H1 (cell line): ENCODE measurements at regions not wholly inside any gene's neighbourhood (a gene's known extent, or its start where the extent isn't known, plus 50 kb on each side); places are given as distances from the start of the nearest gene placed in this dataset.

Source experiments
- CTCF ChIA-PET: fragments of 300-600 bp; sonication (Branson Sonifier 250); formaldehyde crosslinking; loops from one replicate; lab custom pipeline; 2021; ENCODE audit not compliant: partially characterized antibody; lab: Charles Lee
- POLR2A ChIA-PET: fragments of 300-600 bp; sonication (Branson Sonifier 250); formaldehyde crosslinking; loops from one replicate; lab custom pipeline; 2021; ENCODE audit warnings: inconsistent platforms; ENCODE audit not compliant: partially characterized antibody; lab: Charles Lee
- DNase-seq, 2 experiments: peaks; one replicate each; pipeline versions ENCODE4 v3.0.0 to v3.0.0-alpha.2; 2010 to 2022; ENCODE audit warnings: low spot score in 2 of 2, low read depth in 1 of 2, mixed read lengths in 1 of 2
- FAIRE-seq: peaks from 2 replicates; lab custom pipeline; 2011; peaks lifted over from hg19 to GRCh38; lab: Jason Lieb, UNC
- H2AFZ ChIP-seq: 2 replicates; pipeline ENCODE4 v1.8.1; 2012; ENCODE audit warnings: low read length, inconsistent platforms
- H2AK5ac ChIP-seq: 2 replicates; pipeline ENCODE4 v1.6.1; 2013; ENCODE audit warnings: low read depth, low read length
- H2BK120ac ChIP-seq: replicated peaks from 2 replicates; pipeline ENCODE3; 2013; ENCODE audit warnings: low read depth, low read length, inconsistent platforms
- H2BK12ac ChIP-seq: 2 replicates; pipeline ENCODE4 v1.6.1; 2013; ENCODE audit warnings: low read depth, low read length
- H2BK15ac ChIP-seq: 2 replicates; pipeline ENCODE4 v1.6.1; 2013; ENCODE audit warnings: low read length
- H2BK20ac ChIP-seq: 2 replicates; pipeline ENCODE4 v1.6.1; 2013; ENCODE audit warnings: low read length
- H2BK5ac ChIP-seq: 2 replicates; pipeline ENCODE4 v1.6.1; 2013; ENCODE audit warnings: low read depth, low read length
- H3K14ac ChIP-seq: 2 replicates; pipeline ENCODE4 v1.6.1; 2013; ENCODE audit warnings: inconsistent platforms; ENCODE audit not compliant: insufficient read length
- H3K18ac ChIP-seq: 2 replicates; pipeline ENCODE4 v1.6.1; 2013; ENCODE audit warnings: low read length; ENCODE audit errors: extremely low read depth
- H3K23ac ChIP-seq: 2 replicates; pipeline ENCODE4 v1.6.1; 2013; ENCODE audit warnings: inconsistent platforms; ENCODE audit not compliant: insufficient read length
- H3K23me2 ChIP-seq: 2 replicates; pipeline ENCODE4 v1.6.1; 2013; ENCODE audit warnings: low read depth, low read length
- H3K27ac ChIP-seq: 2 replicates; pipeline ENCODE4 v1.6.1; 2011; ENCODE audit warnings: low read depth, low read length, inconsistent platforms
- H3K27me3 ChIP-seq, 4 experiments: replicated peaks in 1 of 4; 1 replicate in 1 of 4; 2 replicates in 3 of 4; pipeline versions ENCODE4 v1.6.1 to v1.8.1; 2011 to 2013; ENCODE audit warnings: low read length in 3 of 4, mild to moderate bottlenecking in 3 of 4, inconsistent platforms in 2 of 4, mixed read lengths in 2 of 4, moderate library complexity in 1 of 4; ENCODE audit not compliant: control insufficient read depth in 3 of 4, insufficient read depth in 3 of 4; ENCODE audit errors: extremely low read depth in 1 of 4
- H3K36me3 ChIP-seq, 4 experiments: 2 replicates each; pipeline versions ENCODE4 v1.6.1 to v1.8.1; 2011 to 2013; ENCODE audit warnings: mild to moderate bottlenecking in 4 of 4, low read length in 3 of 4, moderate library complexity in 2 of 4, control low read depth in 1 of 4, inconsistent platforms in 1 of 4; ENCODE audit not compliant: insufficient read depth in 4 of 4, control insufficient read depth in 2 of 4
- H3K4ac ChIP-seq: replicated peaks from 2 replicates; pipeline ENCODE3; 2013; ENCODE audit warnings: low read length, low read depth, mixed read lengths, inconsistent platforms; ENCODE audit not compliant: insufficient read length
- H3K4me1 ChIP-seq, 4 experiments: replicated peaks in 1 of 4; 1 replicate in 1 of 4; 2 replicates in 3 of 4; pipeline versions ENCODE4 v1.6.1 to v1.8.1; 2011 to 2013; ENCODE audit warnings: low read length in 3 of 4, inconsistent platforms in 2 of 4, mixed read lengths in 1 of 4; ENCODE audit not compliant: insufficient read depth in 4 of 4, control insufficient read depth in 3 of 4
- H3K4me2 ChIP-seq, 2 experiments: 2 replicates each; pipeline versions ENCODE4 v1.6.1 to v1.8.1; 2011 to 2013; ENCODE audit warnings: low read depth in 2 of 2, low read length in 2 of 2, control low read depth in 1 of 2, inconsistent platforms in 1 of 2, mild to moderate bottlenecking in 1 of 2; ENCODE audit not compliant: insufficient read depth in 1 of 2
- H3K4me3 ChIP-seq, 4 experiments: fragments of 200-600, 300-600 bp in 1 of 4; sonication (generic), shearing (Covaris generic), sonication (Bioruptor Twin) in 1 of 4; 2 replicates each; pipeline versions ENCODE4 v1.5.1 to v1.8.1; 2011 to 2016; ENCODE audit warnings: low read length in 4 of 4, low read depth in 3 of 4, control low read depth in 2 of 4, inconsistent platforms in 2 of 4, mild to moderate bottlenecking in 2 of 4, mixed read lengths in 1 of 4, moderate library complexity in 1 of 4; ENCODE audit not compliant: insufficient read depth in 2 of 4; ENCODE audit errors: extremely low read depth in 1 of 4
- H3K56ac ChIP-seq: replicated peaks from 2 replicates; pipeline ENCODE3; 2013; ENCODE audit warnings: low read depth, mild to moderate bottlenecking, mixed read lengths, low read length, inconsistent platforms; ENCODE audit not compliant: insufficient read length
- H3K79me1 ChIP-seq: 2 replicates; pipeline ENCODE4 v1.6.1; 2013; ENCODE audit warnings: low read depth, low read length, control low read depth
- H3K79me2 ChIP-seq, 2 experiments: 2 replicates each; pipeline versions ENCODE4 v1.6.1 to v1.8.1; 2012 to 2013; ENCODE audit warnings: low read length in 2 of 2, mild to moderate bottlenecking in 2 of 2, inconsistent platforms in 1 of 2; ENCODE audit not compliant: insufficient read depth in 2 of 2, control insufficient read depth in 1 of 2
- H3K9ac ChIP-seq, 4 experiments: replicated peaks in 1 of 4; 1 replicate in 1 of 4; 2 replicates in 3 of 4; pipeline versions ENCODE4 v1.6.1 to v1.8.1; 2011 to 2013; ENCODE audit warnings: low read depth in 3 of 4, low read length in 3 of 4, control low read depth in 2 of 4, mild to moderate bottlenecking in 2 of 4, moderate library complexity in 2 of 4, inconsistent platforms in 1 of 4; ENCODE audit errors: extremely low read depth in 1 of 4
- H3K9me3 ChIP-seq, 2 experiments: 2 replicates each; pipeline versions ENCODE4 v1.6.1 to v1.8.1; 2012 to 2013; ENCODE audit warnings: mild to moderate bottlenecking in 2 of 2, moderate library complexity in 2 of 2, control low read depth in 1 of 2, inconsistent platforms in 1 of 2, low read depth in 1 of 2, low read length in 1 of 2, mixed read lengths in 1 of 2; ENCODE audit not compliant: insufficient read depth in 2 of 2
- H4K20me1 ChIP-seq, 2 experiments: replicated peaks in 1 of 2; 2 replicates each; pipeline versions ENCODE3 to v1.8.1; 2011 to 2013; ENCODE audit warnings: inconsistent platforms in 2 of 2, low read length in 2 of 2, mild to moderate bottlenecking in 1 of 2; ENCODE audit not compliant: insufficient read depth in 2 of 2, control insufficient read depth in 1 of 2
- H4K5ac ChIP-seq: 2 replicates; pipeline ENCODE4 v1.6.1; 2013; ENCODE audit warnings: low read length, low read depth, mixed read lengths, inconsistent platforms; ENCODE audit not compliant: insufficient read length
- H4K8ac ChIP-seq: 2 replicates; pipeline ENCODE4 v1.8.0; 2013; ENCODE audit warnings: mild to moderate bottlenecking, moderate library complexity, low read length, inconsistent platforms; ENCODE audit not compliant: insufficient read depth; ENCODE audit errors: extremely low read depth
- H4K91ac ChIP-seq: replicated peaks from 2 replicates; pipeline ENCODE3; 2013; ENCODE audit warnings: low read length, mixed read lengths, inconsistent platforms; ENCODE audit not compliant: insufficient read length
- ASH2L ChIP-seq: fragments of 200-600, 300-600 bp; sonication (generic); IDR thresholded peaks from one replicate; pipeline ENCODE4 v1.7.1; 2017; ENCODE audit warnings: low read length
- BCL11A ChIP-seq, 2 experiments: IDR thresholded peaks; one replicate each; pipeline ENCODE4 v1.6.1; 2011; ENCODE audit warnings: low read depth in 2 of 2, low read length in 2 of 2, mild to moderate bottlenecking in 2 of 2
- CBX5 ChIP-seq: fragments of 300-800, 300-1000 bp; sonication (generic); IDR thresholded peaks from 2 replicates; pipeline ENCODE4 v1.7.1; 2016; ENCODE audit warnings: antibody characterized with exemption, low read length, low read depth
- CHD1 ChIP-seq: IDR thresholded peaks from 2 replicates; pipeline ENCODE4 v1.6.1; 2012; ENCODE audit warnings: low read depth, low read length, improper control_type of control experiment
- EGR1 ChIP-seq: IDR thresholded peaks from 2 replicates; pipeline ENCODE4 v1.6.1; 2011; ENCODE audit warnings: low read depth, low read length, borderline replicate concordance
- FOSL1 ChIP-seq: IDR thresholded peaks from 2 replicates; pipeline ENCODE4 v1.6.1; 2011; ENCODE audit warnings: mild to moderate bottlenecking, low read depth, low read length, moderate library complexity; ENCODE audit not compliant: insufficient read depth
- HDAC6 ChIP-seq: IDR thresholded peaks from one replicate; pipeline ENCODE4 v1.7.1; 2012; ENCODE audit warnings: low read depth, mild to moderate bottlenecking, inconsistent platforms, low read length, moderate library complexity
- MAFK ChIP-seq: IDR thresholded peaks from 2 replicates; pipeline ENCODE4 v1.6.1; 2012; ENCODE audit warnings: low read depth, mild to moderate bottlenecking, improper control_type of control experiment, low read length
- MAX ChIP-seq: IDR thresholded peaks from 2 replicates; pipeline ENCODE4 v1.6.1; 2012; ENCODE audit warnings: inconsistent platforms
- NANOG ChIP-seq: IDR thresholded peaks from 2 replicates; pipeline ENCODE4 v1.6.1; 2011; ENCODE audit warnings: low read length, low read depth, mild to moderate bottlenecking, inconsistent platforms; ENCODE audit not compliant: insufficient read depth, poor library complexity, severe bottlenecking
- RBBP5 ChIP-seq: IDR thresholded peaks from 2 replicates; pipeline ENCODE4 v1.7.1; 2012; ENCODE audit warnings: low read depth, mild to moderate bottlenecking, inconsistent platforms, low read length, moderate library complexity, borderline replicate concordance
- RFX5 ChIP-seq: IDR thresholded peaks from 2 replicates; pipeline ENCODE4 v1.6.1; 2011; ENCODE audit warnings: low read depth, low read length, improper control_type of control experiment, borderline replicate concordance
- RXRA ChIP-seq: IDR thresholded peaks from 2 replicates; pipeline ENCODE4 v1.6.1; 2011; ENCODE audit warnings: low read depth, mild to moderate bottlenecking, low read length, moderate library complexity; ENCODE audit not compliant: insufficient read depth
- SIN3A ChIP-seq, 2 experiments: IDR thresholded peaks in 1 of 2; conservative IDR thresholded peaks in 1 of 2; 2 replicates each; pipeline ENCODE4 v1.6.1; 2011 to 2012; ENCODE audit warnings: low read length in 2 of 2, improper control_type of control experiment in 1 of 2, low read depth in 1 of 2, mild to moderate bottlenecking in 1 of 2
- TAF7 ChIP-seq: optimal IDR thresholded peaks from 2 replicates; pipeline ENCODE3; 2011; ENCODE audit warnings: low read depth, mild to moderate bottlenecking, inconsistent platforms, low read length, moderate library complexity, borderline replicate concordance
- whole genome bisulfite sequencing, 2 experiments: shearing (Covaris generic) in 1 of 2; methylation state at CpG; one replicate each; pipeline versions ENCODE4 v1.1.6 to v1.1.7; 2013 to 2015; ENCODE audit warnings: low lambda C conversion rate in 2 of 2, mixed read lengths in 2 of 2, inconsistent platforms in 1 of 2, low coverage in 1 of 2, missing lambda C conversion rate in 1 of 2; ENCODE audit not compliant: insufficient replicate concordance in 2 of 2, insufficient coverage in 1 of 2, insufficient read length in 1 of 2; ENCODE audit errors: extremely low coverage in 1 of 2, missing lambda C conversion rate in 1 of 2; 5-methylcytosine and 5-hydroxymethylcytosine counted together

- no peak for FAIRE-seq
- TF ChIP-seq FOSL1: no peak
- TF ChIP-seq MAX: no peak
- TF ChIP-seq TAF7: no peak
- TF ChIP-seq RXRA: no peak
- no peak for TF ChIP-seq ASH2L
- no peak for TF ChIP-seq CBX5
- no peak for TF ChIP-seq MAFK
- TF ChIP-seq CHD1: no peak
- no peak for TF ChIP-seq NANOG
- no peak for TF ChIP-seq RBBP5
- TF ChIP-seq EGR1: no peak
- no peak for TF ChIP-seq BCL11A (IDR thresholded peaks at IDR 0.05; ENCODE audit: low read depth in 2 of 2, low read length in 2 of 2)
- TF ChIP-seq SIN3A (conservative IDR thresholded peaks at IDR 0.05 in 1 of 2, IDR thresholded peaks at IDR 0.05 in 1 of 2; ENCODE audit: low read depth in 1 of 2, low read length in 2 of 2): no peak
- no peak for TF ChIP-seq HDAC6
- no peak for TF ChIP-seq RFX5
Measured at GRCh38 chr2:150280231-150280630, 207.2 kb downstream of the RND3 start.

More at GRCh38 chr2:150280231-150280630, 207.2 kb downstream of the RND3 start:
- WGBS, 2 experiments: 71% methylated on average over 1 of the region's 1 CpG; no CpG with 5 or more reads in 1 of the 2 experiments
- no peak overlapping the region for H3K9ac ChIP-seq
- H2BK5ac ChIP-seq: no peak overlapping the region
- H3K14ac ChIP-seq: no peak overlapping the region
- no peak overlapping the region for H4K91ac ChIP-seq
- DNase-seq: no peak
- POLR2A ChIA-PET: no interaction called here
- no peak overlapping the region for H2BK15ac ChIP-seq
- no peak overlapping the region for H3K4me3 ChIP-seq
- no peaks in the 10 kb centered on the region for H3K79me1 ChIP-seq
- no peak overlapping the region for H2AFZ ChIP-seq
- no peaks in the 10 kb centered on the region for H3K23me2 ChIP-seq
- H4K20me1 ChIP-seq: no peaks in the 10 kb centered on the region
- no peak overlapping the region for H4K5ac ChIP-seq
- no peaks in the 10 kb centered on the region for H3K27me3 ChIP-seq
- H2BK20ac ChIP-seq: no peak overlapping the region
- H2BK12ac ChIP-seq: no peak overlapping the region
- H3K56ac ChIP-seq: no peak overlapping the region
- no peak overlapping the region for H3K27ac ChIP-seq
- no peaks in the 10 kb centered on the region for H3K36me3 ChIP-seq
- no peak overlapping the region for H3K4me2 ChIP-seq
- no peak overlapping the region for H3K4ac ChIP-seq
- H3K9me3 ChIP-seq: peaks cover 15 to 24% of the 10 kb centered on the region in 2 experiments
- no peak overlapping the region for H3K18ac ChIP-seq
- CTCF ChIA-PET: no interaction called here
- no peaks in the 10 kb centered on the region for H3K4me1 ChIP-seq
- no peak overlapping the region for H3K23ac ChIP-seq
- no peak overlapping the region for H2BK120ac ChIP-seq
- H4K8ac ChIP-seq: no peak overlapping the region
- H3K79me2 ChIP-seq: no peaks in the 10 kb centered on the region
- H2AK5ac ChIP-seq: no peak overlapping the region
